Activated CD4-positive, CD25-positive, alpha-beta regulatory T cell treated with anti-CD3 and anti-CD28 coated beads, Interleukin-2, amount 50 U/mL, for 24 hours (primary cell): ENCODE measurements at regions not wholly inside any gene's neighbourhood (a gene's known extent, or its start where the extent isn't known, plus 50 kb on each side); places are given as distances from the start of the nearest gene placed in this dataset.

Source experiments
- ATAC-seq, 2 donors: fragments of 150-1000 bp; cut with Tn5 transposase; one replicate each; pipeline ENCODE4 v1.10.0; 2021; ENCODE audit warnings: mild to moderate bottlenecking in 1 of 2, moderate library complexity in 1 of 2

- no peak for ATAC-seq
These were observed 93.8 kb upstream of the IL12B start for GRCh38 chr5:159424123-159424522.

GRCh38 chr5:159426694-159427093, 96.4 kb upstream of the IL12B start:
- ATAC-seq, result no peak

- peak; percentile 50 to 62 for ATAC-seq
These were observed 97.1 kb upstream of the IL12B start for GRCh38 chr5:159427180-159428012.

GRCh38 chr5:159430361-159431012, 100.2 kb upstream of the IL12B start:
- no peak for ATAC-seq

GRCh38 chr5:159435855-159436254, 105.6 kb upstream of the IL12B start:
- peak in 1 of 2 donors; percentile 10 for ATAC-seq

GRCh38 chr5:159438092-159438491, 107.8 kb upstream of the IL12B start:
- no peak for ATAC-seq

GRCh38 chr5:159439002-159439401, 108.7 kb upstream of the IL12B start:
- no peak for ATAC-seq

GRCh38 chr5:159440235-159440634, 109.9 kb upstream of the IL12B start:
- no peak for ATAC-seq

- no peak for ATAC-seq
These were observed 110.7 kb upstream of the IL12B start for GRCh38 chr5:159440968-159441367.

- ATAC-seq, result no peak
These were observed 111.2 kb upstream of the IL12B start for GRCh38 chr5:159441441-159441840.

- ATAC-seq, result no peak
These were observed 112.0 kb upstream of the IL12B start for GRCh38 chr5:159442206-159442850.

GRCh38 chr5:159444441-159445082, 114.3 kb upstream of the IL12B start:
- peak; percentile 30 to 60 for ATAC-seq

- no peak for ATAC-seq
These were observed 116.8 kb upstream of the IL12B start for GRCh38 chr5:159447116-159447515.

GRCh38 chr5:159448841-159449407, 118.6 kb upstream of the IL12B start:
- ATAC-seq, result no peak

- ATAC-seq, result no peak
These were observed 119.6 kb upstream of the IL12B start for GRCh38 chr5:159449925-159450324.

GRCh38 chr5:159450417-159450816, 120.1 kb upstream of the IL12B start:
- no peak for ATAC-seq

GRCh38 chr5:159451197-159452052, 121.1 kb upstream of the IL12B start:
- ATAC-seq, result peak; percentile 25 to 49

- no peak for ATAC-seq
These were observed 122.3 kb upstream of the IL12B start for GRCh38 chr5:159452480-159453167.

- ATAC-seq, result no peak
These were observed 122.9 kb upstream of the IL12B start for GRCh38 chr5:159453209-159453608.

GRCh38 chr5:159456261-159456660, 126.0 kb upstream of the IL12B start:
- peak in 1 of 2 donors; percentile 0 for ATAC-seq
